ENCODE measurements at regions not wholly inside any gene's neighbourhood (a gene's known extent, or its start where the extent isn't known, plus 50 kb on each side); places are given as distances from the start of the nearest gene placed in this dataset.

- TF ChIP-seq CTCF (IDR thresholded peaks at IDR 0.05 in 4 of 5, conservative IDR thresholded peaks at IDR 0.05 in 1 of 5): no peak
- in situ Hi-C loops (cut with MboI; ENCODE audit: low sequenced_read_pairs in 4 of 4): no loop called here
Observed at GRCh38 chr3:17894434-17895060, 152.1 kb upstream of the TBC1D5 start.

GRCh38 chr3:17891139-17891856 lies 148.9 kb upstream of the TBC1D5 start:
- in situ Hi-C loops (cut with MboI; ENCODE audit: low sequenced_read_pairs in 4 of 4): no loop called here

More at GRCh38 chr3:17894434-17895060, 152.1 kb upstream of the TBC1D5 start:
- intact Hi-C loops (cut with DNase I; ENCODE audit: low total_unique reads): no loop called here
- Histone ChIP-seq H3K4me3 (no peak overlapping the region), H3K36me3 (no peaks in the 10 kb centered on the region), H3K27ac (no peak overlapping the region), H3K9me3 (no peaks in the 10 kb centered on the region), H3K4me1 (no peaks in the 10 kb centered on the region), H3K27me3 (no peaks in the 10 kb centered on the region)
- no peak for ATAC-seq
- no peak for DNase-seq

GRCh38 chr3:17885986-17886385 lies 143.6 kb upstream of the TBC1D5 start:
- ATAC-seq (no peak), DNase-seq (no peak)
- Histone ChIP-seq H3K4me1 (no peaks in the 10 kb centered on the region), H3K36me3 (no peaks in the 10 kb centered on the region), H3K27me3 (no peaks in the 10 kb centered on the region), H3K9me3 (no peaks in the 10 kb centered on the region), H3K4me3 (no peak overlapping the region), H3K27ac (no peak overlapping the region)
- in situ Hi-C loops (cut with MboI; ENCODE audit: low sequenced_read_pairs in 4 of 4) (no loop called here), intact Hi-C loops (cut with DNase I; ENCODE audit: low total_unique reads) (no loop called here)
- no peak for TF ChIP-seq POLR2A (IDR thresholded peaks at IDR 0.05)
- no peak for TF ChIP-seq CTCF (IDR thresholded peaks at IDR 0.05 in 4 of 5, conservative IDR thresholded peaks at IDR 0.05 in 1 of 5)

More at GRCh38 chr3:17891139-17891856, 148.9 kb upstream of the TBC1D5 start:
- intact Hi-C loops (cut with DNase I; ENCODE audit: low total_unique reads): no loop called here
- no peak for TF ChIP-seq CTCF (IDR thresholded peaks at IDR 0.05 in 4 of 5, conservative IDR thresholded peaks at IDR 0.05 in 1 of 5)
- TF ChIP-seq POLR2A (IDR thresholded peaks at IDR 0.05): no peak
- H3K9me3 ChIP-seq: no peaks in the 10 kb centered on the region
- H3K4me3 ChIP-seq: no peak overlapping the region
- DNase-seq: no peak
- no peaks in the 10 kb centered on the region for H3K36me3 ChIP-seq
- no peak overlapping the region for H3K27ac ChIP-seq
- H3K4me1 ChIP-seq: no peaks in the 10 kb centered on the region
- no peak for ATAC-seq
- no peaks in the 10 kb centered on the region for H3K27me3 ChIP-seq

- intact Hi-C loops (cut with DNase I; ENCODE audit: low total_unique reads): no loop called here
- no peak for ATAC-seq
- in situ Hi-C loops (cut with MboI; ENCODE audit: low sequenced_read_pairs in 4 of 4): no loop called here
- DNase-seq: no peak
- no peak for TF ChIP-seq CTCF (IDR thresholded peaks at IDR 0.05 in 4 of 5, conservative IDR thresholded peaks at IDR 0.05 in 1 of 5)
- TF ChIP-seq POLR2A (IDR thresholded peaks at IDR 0.05): no peak
- Histone ChIP-seq H3K9me3 (no peaks in the 10 kb centered on the region), H3K27ac (no peak overlapping the region), H3K36me3 (no peaks in the 10 kb centered on the region), H3K4me1 (no peaks in the 10 kb centered on the region), H3K4me3 (no peak overlapping the region), H3K27me3 (no peaks in the 10 kb centered on the region)
Observed at GRCh38 chr3:17882981-17883380, 140.6 kb upstream of the TBC1D5 start.
